DMS114 treated with DMSO at 0.1 percent for 48 hours (cell line): ENCODE measurements at regions not wholly inside any gene's neighbourhood (a gene's known extent, or its start where the extent isn't known, plus 50 kb on each side); places are given as distances from the start of the nearest gene placed in this dataset.

Experiments
- DNase-seq: peaks from one replicate; lab custom pipeline; 2025; ENCODE audit not compliant: unreplicated experiment; lab: John Stamatoyannopoulos, UW

DNA sequence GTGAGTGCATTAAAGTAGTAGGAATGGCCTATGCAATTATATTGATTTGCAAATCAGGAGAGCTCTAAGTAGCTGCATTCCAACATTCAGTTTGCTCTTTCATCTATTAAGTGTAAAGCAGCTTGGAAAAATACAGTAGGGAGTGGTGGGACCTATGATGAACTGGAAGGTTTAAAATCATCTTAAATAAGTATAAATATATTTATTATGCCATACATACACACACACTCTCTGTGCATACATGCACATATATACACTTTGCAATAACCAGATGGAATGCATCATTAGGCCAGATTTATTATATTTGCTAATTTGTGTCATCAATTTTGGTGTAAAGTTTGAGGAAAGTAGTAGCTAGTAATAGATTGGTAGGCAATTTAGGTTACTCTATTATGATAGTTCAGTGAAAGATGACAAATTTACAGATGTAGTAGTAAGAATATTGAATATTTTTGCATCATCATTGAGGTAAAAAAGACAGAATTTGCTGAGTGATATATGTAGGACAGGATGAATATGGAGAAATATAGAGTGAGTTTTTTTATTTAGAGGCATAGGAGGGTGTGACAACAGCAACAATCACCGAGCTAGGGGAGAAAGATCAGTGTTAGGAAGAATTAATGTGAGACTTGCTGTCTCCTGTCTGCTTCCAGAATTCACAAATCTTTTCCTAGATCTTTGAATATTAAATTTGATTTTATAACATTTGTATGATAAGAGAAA is 961.0 kb upstream of the CDH2 start:
- DNase-seq = no peak

DNA sequence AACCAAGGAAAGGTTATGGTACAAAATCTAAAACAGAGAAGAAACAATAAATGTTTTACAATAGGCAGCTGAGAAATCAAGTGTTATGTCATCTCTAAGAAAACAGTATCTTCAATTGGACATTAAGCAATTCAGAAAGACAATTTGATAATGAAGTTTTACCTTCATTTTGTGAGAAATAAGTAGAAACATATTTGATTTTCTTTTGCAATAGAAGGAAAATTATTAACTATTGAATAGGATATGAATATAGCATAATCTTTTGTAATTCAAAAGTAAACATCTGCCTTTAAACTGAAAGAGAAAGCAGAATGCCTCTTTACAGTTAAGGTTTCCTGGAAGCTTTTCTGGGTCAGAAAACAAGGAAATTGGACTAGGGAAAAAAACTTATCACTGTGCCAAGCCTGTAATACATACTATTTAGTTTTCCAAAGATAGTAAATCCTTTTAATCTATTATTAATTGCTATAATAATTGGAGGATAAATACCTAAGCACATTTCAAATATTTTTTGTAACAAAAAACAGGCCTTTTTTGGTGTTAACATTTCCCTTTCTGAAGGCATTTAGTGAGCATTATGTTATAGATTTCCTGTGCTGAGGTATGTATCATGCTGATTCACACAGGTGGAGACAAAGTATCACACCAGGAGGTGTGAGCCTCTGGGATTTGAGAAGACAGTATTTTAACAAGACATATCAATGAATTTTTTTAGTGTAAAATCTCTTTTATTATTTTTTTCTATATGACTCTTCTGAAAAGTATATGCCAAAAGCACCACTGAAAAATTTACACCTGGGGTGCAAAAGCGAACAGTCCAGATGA is 947.0 kb upstream of the CDH2 start:
- DNase-seq = no peak

DNA sequence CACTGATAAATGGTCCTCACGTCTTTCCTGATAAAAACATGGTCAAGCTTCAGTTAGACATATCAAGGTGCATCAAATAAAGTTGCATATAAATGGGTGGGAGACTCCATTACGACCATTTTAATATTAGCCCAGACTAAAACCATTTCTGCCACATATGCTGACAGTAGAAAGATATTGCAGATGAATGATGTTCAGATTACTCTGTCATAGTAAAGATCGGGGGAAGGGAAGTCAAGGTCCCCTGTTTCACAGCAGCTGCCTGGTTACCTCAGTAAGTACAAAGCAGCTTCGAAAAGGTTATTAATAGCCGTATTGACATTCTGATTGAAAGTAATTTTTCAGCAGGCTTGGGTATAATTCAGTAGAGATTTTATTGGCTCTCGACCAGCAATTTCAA is 927.7 kb upstream of the CDH2 start:
- DNase-seq = no peak

DNA sequence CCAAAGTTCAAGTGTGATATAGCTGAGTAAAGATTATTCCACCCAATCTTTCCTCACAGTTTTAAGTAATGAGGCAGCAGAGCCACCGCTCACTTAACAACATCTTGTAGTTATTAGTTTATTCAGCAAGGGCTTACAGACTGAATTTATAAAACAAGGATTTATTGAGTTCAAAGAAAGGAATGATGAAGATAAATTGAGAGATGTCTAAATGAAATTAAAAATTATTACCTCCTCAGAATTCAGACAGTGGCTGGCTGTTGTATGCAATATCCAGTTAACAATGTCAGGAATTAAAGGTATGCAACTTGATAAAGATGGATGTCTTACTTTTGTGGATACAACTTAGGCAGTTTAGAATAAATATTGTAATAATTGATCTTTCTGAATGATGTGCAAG is 927.3 kb upstream of the CDH2 start:
- DNase-seq = no peak

DNA sequence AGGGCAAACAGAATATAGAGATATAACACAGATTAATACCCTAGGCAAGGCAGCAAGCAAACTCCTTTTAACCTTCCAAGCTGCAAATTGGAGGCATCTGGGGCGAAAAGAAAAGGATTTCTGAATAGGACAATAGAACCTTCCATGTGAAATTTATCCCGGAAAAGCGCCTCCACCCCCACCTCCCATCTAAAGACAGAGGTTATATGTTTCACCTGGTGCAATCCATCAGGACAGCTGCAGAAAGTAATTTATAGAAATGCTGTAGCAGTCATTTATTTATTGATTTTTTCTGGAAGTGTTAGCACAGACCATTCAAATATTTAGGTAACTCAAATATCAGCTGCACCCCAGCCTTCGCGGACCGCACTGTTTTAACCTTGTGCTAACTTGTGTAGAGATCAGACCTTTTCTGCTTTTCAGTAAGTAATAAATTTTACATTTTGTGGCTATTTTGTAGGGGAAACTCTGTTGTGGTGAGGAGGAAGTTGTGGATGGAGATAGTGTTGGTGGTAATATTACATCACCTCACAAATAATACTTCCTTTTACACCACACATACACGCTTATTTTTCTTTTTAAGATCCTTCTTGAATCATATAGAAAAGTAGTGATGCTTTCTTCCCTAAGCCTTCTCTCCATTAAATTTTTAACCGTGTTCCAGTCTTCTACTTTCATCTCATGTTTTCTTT is 919.3 kb upstream of the CDH2 start:
- DNase-seq = no peak

DNA sequence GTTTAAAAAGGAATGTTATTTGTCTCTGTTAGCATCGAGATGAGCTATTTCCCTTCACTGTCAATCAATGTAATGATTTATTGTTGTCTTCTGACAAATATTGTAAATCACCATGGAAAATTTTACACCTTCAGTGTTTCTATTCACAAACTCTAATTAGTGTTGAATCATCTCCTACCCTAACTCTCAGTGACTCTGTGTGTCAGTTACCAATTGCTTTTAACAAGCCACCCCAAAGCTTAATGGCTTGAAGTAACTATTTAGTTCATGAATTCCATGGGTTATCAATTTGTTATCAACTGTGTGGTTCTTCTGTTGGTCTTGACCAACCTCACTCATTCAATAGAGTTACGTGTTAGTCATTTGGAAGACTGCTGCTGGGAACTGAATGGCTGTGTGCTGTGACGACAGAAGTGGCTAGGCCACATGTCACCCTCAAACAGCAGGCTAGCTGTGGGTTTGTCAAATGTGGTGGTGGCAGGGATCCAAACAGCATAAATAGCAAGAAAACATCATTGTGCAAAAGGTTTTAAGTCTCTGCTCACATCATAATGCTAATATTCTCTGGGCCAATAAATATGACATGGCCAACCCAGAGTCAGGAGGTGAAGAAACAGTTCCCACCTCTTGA is 910.8 kb upstream of the CDH2 start:
- no peak for DNase-seq

DNA sequence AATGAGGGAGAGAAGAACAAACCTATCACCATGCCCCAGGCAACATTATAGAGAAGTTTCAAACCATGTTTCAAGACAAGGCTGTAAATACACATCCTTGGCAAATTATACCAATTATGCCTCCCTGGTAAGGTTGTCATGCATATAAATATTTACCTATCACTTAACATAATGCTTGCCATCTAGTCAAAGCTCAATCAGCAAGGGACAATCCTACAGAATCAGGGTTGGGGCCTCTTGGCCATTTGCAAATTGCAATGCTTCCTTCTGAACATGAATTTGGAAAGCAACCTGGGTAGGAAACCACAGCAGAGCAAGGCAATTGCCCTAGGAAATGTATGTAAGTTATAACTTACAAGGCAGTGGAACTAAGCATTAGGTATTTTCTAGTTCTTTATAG is 907.2 kb upstream of the CDH2 start:
- DNase-seq = no peak

DNA sequence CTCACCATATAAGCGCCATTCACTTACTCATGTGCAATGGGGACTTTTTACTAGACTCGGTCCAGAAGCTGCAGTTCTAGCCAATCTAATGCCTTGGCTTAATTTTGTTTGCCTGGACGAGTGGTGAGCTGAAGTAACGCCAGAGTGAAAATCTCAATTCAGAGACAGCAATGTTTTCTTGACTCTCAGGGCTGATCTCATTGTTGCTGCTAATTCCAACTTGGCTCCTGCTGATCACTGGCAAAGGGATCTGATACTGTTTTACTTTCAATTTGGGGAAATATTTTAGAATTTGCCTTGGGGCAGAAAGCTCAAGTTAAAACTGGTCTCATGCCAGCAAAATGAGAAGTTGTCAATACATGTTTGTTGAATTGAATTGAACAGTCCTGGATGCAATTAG is 906.6 kb upstream of the CDH2 start:
- DNase-seq = no peak

DNA sequence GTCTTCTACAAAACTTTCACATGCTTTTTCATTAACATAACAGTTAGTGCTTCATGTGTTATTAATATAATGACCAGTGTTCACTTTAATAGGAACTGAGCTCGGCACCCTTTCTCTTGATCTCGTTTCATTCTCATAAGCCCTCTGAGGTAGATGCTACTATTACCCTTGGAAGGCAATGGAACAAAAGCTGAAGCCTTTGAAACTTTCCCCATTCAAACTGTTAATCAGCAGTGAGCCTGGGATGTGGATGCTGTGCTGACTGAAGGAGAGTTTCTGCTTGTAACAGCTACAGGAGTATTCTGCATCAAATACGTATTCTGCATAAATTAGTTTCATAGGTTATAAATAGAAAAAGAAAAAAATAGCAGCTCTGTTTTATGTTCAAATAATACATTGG is 904.0 kb upstream of the CDH2 start:
- DNase-seq = no peak

DNA sequence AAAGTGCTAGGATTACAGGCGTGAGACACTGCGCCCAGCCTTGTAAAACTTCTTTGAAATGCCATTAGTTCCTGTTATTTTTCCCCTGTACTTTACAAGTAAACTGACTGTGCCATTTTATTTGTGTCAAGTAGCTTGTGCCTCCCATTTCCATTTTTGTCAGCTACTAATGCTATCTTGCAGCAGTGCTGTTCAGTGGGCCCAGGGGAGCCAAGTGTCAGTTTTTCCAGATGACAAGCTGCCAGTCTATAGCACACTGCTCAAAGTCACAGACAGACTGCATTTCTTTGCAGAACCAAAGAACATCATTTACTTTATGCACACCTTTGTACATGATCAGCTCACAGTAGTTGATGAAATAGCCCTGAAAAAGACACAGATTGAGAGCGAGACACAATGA is 901.3 kb upstream of the CDH2 start:
- DNase-seq = no peak

DNA sequence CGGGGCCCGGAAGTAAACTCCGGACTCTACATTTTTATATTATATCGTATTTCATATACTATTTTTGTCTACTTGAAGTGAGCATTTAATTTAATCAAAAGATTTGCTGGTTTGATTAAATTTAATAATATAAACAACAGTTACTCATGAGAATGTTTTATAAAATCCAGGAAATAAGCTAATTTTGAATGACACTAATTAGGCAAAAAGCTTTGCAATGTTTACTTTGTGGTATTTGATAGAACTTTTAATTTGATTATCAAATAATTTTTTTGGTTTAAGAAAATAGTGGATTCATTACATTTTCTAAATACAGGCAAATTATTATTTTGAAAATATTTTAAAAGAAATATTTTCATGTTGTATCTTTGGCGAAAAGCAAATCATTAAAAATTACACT is 900.4 kb upstream of the CDH2 start:
- no peak for DNase-seq

DNA sequence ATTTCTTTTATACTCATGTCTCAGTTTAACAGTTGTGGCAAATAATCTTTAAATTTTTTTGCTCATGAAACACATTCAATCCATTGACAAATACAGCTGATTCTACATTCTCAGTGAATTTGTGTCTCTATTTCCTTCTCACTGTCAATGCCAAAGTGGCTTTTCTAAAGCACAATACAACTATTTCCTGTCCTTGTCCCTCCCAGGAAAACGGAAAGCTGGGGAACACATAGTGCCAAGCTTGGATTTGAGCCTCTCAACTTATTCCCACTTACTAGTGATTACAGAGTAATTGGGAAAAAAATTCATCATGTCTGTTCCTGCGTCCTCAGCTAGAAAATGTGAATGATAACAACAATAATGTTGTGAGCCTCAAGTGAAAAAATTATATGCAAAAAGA is 899.7 kb upstream of the CDH2 start:
- DNase-seq = no peak

DNA sequence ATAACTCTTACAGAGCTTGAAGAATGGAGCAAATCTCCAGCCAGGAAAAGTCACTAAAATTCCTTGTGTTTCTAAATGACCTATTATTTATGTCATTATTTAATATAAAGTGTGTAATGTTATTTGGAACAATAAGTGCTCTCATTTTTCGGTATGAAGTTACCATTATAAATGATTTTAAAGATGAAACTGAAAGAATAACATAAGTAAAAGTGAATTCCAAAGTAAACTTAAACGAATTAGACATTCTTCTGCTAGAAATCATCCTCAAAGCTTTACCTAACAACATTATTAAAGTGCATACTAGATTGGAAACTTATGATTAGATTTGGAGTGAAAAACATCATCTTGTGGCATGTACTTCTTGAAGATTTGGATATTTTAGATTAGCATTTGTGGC is 897.2 kb upstream of the CDH2 start:
- no peak for DNase-seq

DNA sequence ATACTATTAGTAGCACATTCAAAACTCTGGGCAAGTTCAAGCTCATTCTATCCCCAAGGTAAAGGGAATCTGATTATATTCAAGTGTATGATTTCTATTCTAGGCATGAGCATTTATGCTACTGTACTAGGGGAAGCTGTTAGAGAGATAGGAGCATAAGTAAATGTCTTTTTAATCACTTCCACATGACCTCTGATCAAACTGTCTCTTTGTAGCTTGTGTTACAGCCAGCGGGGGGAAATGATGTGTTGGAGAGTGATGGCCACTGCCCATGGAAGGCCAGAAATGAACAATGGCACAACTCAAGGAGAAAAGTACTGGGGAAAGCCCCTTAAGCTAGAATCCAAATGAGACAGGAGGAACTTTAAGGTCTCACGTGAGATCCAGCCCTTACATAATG is 894.9 kb upstream of the CDH2 start:
- no peak for DNase-seq

DNA sequence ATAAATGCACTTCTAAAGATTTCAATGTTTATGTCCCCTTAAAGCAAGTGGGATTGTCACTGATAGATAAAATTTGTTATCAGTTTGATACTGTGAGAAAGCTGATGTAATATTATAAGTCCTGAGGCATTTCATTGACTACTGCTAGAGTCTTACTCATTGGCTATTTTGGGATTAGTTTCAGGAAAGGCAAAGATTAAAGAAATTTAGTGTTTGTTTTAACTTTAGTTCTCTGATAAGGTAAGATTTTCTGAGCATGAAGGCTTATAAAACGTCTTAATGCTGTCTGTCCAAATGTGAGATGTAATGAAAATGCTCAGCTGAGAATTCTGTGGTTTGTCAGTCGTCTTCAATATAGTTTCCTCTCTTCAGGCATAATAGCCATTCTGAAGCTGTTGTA is 886.4 kb upstream of the CDH2 start:
- no peak for DNase-seq

DNA sequence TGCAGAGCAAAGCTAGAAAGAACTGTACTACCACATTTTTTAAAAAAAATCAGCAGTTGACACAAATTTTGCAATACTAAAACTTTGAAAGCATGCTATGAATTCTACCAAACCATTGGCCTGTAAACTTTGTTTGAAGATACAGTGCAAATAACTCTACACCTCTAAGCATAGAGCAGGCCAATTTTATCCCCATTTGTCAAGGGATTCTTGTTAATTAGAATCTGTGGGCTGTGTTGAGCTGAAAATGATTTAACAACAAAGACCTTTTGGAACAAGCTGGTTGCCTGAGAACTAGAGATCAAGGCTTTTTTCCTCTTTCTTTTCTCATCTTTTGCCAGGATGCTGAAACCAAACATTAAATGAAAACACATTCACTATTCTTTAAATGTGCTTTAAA is 886.0 kb upstream of the CDH2 start:
- no peak for DNase-seq

DNA sequence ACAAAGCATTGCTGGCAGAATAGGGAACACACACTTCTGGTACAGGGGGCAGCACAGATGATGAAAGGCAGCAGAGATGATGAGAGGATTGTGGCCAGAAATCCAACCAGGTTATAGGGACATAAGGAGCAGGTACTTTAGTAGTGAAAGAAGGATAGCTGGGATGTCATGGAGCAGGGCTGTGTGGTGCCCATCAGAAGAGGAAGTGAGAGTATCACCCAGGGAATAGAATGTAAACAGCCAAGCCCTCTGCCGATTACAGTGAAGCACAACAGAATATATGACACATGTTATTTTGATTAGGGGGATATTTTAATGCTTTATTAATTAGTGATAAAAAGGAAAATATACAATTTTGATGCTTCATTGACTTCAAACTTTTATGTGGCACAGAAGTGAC is 883.4 kb upstream of the CDH2 start:
- DNase-seq = no peak

DNA sequence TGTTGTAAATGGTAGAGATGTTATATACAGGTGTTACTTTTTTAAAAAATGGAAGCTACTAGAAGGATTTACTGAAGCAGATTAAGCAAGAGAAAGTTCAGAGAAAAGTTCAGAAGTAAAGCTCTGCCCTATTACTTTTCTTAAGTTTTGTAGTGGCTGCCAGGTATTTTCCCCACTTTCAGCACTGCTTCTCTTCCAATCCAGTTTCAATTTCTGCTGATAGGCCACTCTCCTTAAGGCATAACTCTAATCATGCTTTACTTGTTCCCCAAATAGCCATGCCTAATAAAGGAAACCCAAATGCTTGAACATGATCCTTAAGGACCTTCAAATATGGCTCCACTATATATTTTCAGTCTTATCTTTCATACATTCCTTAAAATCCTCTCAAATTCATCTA is 880.8 kb upstream of the CDH2 start:
- no peak for DNase-seq

DNA sequence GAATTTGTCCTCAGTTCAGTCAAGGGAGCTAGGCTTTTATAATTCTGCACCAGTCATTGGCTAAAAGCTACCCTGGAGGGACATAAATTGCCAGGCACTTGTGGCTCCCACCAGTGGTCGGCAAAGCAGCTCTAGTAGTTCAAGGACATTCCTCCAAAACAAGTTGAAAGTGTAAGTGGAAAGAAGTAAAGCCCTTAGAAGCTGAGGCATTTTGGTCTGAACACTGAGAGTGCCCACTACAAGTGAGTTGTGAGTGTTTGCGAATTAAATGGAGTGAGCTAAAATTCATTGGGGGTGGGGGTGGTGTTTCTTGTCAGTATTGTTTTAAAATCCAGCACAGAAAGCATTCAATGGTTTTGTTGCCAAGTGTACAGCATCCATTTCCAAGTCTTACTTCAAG is 879.9 kb upstream of the CDH2 start:
- DNase-seq = no peak

DNA sequence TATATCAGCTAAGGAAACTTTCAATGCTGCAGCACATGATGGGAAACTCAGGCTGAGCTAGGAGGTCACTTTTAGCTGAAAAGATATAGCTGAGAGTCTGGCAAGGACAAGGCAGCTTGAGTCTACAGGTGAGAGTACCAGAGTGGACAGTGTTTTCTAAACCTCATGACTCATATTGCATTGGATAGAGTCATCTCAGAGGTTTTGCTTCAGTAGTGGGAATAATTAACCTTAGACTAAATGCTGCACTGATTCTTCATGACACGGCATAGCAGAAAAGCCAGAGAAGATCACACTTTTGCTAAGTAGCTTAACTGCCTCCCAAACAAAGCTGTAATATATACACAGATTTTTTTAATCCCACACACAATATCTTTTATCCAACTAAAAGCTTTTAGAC is 865.0 kb upstream of the CDH2 start:
- DNase-seq = no peak

DNA sequence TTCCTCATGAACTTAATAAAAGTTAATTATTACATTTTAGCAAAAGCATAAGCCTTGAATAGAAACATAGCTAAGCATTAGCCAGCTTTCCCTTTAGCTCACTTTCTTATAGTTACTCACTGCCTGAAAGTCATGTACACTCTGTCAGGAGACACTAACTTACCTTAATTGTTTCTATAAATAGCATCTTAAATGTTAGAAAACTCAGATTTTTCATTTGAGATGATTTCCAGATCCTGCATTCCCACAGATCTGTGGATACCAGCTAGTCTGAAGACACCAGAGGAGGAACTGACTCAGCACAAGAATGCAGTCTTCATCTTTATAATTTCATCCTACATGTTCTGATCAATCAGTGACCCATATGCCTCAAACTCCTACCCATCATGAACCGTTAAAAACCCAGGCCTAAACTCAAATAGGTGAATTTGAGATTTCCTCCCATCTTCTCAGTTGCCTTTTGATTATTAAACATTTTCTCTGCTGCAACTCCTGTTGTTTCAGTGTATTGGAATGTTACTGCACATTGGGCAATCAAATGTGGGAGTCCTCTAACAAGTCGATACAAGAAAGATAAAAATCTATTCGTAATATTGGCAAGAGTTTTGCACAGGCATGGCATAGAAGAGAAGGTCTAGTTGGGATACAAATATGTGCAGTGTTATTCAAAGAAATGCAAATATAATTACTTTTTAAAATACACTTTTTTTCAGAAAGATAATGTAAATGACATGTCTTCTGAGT is 857.4 kb upstream of the CDH2 start:
- no peak for DNase-seq
